ENCODE measurements at regions not wholly inside any gene's neighbourhood (a gene's known extent, or its start where the extent isn't known, plus 50 kb on each side); places are given as distances from the start of the nearest gene placed in this dataset.

DNA sequence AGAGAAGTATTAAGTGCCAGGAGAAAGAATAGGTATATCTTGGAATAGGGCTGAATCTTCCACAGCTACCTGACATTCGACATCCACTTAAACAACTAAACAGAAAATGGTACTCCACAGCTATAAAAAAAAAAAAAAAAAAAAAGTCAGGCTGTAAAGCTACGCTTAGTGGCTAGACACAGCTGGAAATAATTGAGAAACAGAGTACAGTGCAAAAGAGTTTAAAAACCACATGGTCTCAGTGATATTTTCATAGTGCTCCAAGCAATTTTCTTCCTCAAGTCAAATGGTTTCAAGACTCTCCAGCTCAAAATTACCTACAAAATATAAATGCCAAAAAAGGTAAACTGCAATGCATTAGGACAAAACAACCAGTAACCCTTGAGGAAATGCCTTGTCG, 607.1 kb downstream of the KCNJ2 start:
- TF ChIP-seq POLR2AphosphoS5 (IDR thresholded peaks at IDR 0.05; ENCODE audit: borderline replicate concordance, low read depth, low read length) = no peak
- no peak for TF ChIP-seq EZH2 (IDR thresholded peaks at IDR 0.05)
